Frontal cortex (tissue), 3 donors: ENCODE measurements at regions not wholly inside any gene's neighbourhood (a gene's known extent, or its start where the extent isn't known, plus 50 kb on each side); places are given as distances from the start of the nearest gene placed in this dataset.

Experiments
- DNase-seq, 2 donors: peaks; one replicate each; pipeline ENCODE4 v3.0.0; 2012; ENCODE audit warnings: low spot score in 2 of 2
- FAIRE-seq: peaks from 2 replicates; lab custom pipeline; 2012; peaks lifted over from hg19 to GRCh38; lab: Jason Lieb, UNC
- donor health status: control.
- donor health status: control.
- donor health status: control.

GRCh38 chr11:134543645-134544044, 131.6 kb upstream of the B3GAT1 start:
- FAIRE-seq (no peak), DNase-seq (no peak)

DNA sequence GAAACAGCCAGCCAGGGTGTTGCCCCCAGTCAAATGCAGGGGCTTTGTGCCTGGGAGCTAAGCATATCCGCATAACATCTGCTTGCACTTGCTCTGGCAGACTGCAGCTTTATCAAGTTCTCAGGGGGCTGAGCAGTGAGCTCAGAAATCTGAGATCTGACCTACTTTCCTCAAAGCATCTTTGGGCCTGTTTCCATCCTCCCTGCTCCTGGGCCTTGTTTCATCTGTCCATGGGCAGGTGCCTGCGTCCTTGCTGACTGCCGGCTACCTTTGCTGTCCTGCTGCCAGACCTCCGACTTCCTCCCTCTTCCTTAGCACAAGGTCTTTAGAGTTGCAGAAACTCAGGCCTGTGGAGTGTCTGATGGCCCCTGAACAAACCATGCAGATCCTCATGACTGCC, 131.2 kb upstream of the B3GAT1 start:
- no peak for FAIRE-seq
- DNase-seq, result no peak

DNA sequence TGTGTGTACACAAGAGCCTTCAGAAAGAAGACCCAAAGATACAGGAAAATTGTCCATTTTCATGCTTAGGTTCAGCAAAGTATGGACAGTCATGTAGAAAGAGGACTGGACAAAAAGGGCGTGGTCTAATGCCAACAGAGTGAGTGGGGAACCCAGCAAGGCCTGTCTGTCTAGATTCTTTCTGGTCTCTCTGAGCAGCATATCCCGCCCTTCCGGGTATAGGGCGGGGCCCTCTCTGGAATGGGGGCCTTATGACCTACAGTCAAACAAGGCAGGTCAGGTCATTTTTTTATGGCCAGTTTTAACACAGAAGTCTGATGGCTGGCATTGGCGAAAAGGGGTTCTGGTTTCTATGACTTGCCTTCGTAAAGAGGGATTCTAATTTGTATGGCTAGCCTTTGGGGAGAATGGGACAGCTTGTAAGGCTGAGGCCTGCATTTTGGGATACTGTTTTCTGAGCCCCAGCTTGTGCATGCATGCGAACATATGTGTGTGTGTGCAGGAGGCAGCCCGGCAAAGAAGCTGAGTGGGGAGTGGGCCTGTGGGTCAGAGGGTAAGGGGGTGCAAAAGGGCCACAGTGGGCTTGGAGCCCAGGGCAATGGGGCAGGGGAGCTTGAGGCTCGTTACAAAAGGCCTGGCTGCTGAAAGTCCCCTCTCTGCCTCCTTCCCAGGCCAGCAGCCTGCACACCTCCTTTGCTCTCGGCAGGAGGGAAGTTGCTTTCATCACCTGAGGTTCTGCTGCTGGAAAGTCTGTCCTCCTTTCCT, 130.5 kb upstream of the B3GAT1 start:
- FAIRE-seq (no peak), DNase-seq (no peak)

GRCh38 chr11:134541951-134542350, 129.9 kb upstream of the B3GAT1 start:
- DNase-seq, result no peak
- no peak for FAIRE-seq

GRCh38 chr11:134541355-134541754, 129.3 kb upstream of the B3GAT1 start:
- FAIRE-seq (no peak), DNase-seq (no peak)

DNA sequence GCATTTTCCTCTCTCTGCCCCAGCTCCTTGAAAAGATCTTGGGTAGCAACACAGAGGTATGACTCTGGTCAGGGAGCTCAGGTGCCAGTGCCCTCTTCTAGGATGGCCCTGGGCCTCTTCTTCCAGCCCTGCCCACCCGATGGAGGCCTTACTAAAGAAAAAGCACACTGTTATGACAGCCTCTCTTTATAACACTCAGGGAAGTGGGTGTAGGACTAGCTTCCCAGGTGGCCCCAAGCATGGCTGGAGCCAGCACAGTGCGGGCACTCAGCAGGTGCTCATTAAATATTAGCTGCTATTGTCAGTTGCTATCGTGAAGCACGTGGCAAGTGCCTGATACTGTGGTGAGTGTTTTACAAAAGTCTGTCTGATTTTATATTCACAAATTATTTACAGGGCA, 127.2 kb upstream of the B3GAT1 start:
- DNase-seq (no peak), FAIRE-seq (no peak)

DNA sequence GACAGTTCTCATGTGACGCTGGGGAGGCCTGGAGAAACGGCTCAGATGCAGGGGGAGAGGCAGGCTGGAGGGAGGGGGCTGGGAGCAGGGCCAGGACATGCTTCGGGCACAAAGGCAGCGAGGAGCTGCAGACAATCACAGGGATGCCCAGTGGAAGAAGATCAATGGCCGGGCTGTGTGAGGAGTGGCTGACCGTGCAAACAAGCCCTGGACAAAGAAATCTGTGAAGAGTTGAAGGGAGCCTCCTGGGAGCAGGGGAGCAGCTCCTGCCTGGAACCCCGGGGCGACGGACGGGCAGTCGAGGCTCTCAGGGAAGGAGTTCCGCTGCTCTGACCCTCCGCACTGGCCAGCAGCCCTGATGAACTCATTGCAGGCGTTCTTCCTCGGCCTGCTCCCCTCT, 126.7 kb upstream of the B3GAT1 start:
- no peak for DNase-seq

GRCh38 chr11:134537941-134538340, 125.9 kb upstream of the B3GAT1 start:
- FAIRE-seq (no peak), DNase-seq (no peak)

More for the DNA sequence above, 126.7 kb upstream of the B3GAT1 start:
- no peak for FAIRE-seq

GRCh38 chr11:134537296-134537695, 125.3 kb upstream of the B3GAT1 start:
- no peak for FAIRE-seq
- no peak for DNase-seq

DNA sequence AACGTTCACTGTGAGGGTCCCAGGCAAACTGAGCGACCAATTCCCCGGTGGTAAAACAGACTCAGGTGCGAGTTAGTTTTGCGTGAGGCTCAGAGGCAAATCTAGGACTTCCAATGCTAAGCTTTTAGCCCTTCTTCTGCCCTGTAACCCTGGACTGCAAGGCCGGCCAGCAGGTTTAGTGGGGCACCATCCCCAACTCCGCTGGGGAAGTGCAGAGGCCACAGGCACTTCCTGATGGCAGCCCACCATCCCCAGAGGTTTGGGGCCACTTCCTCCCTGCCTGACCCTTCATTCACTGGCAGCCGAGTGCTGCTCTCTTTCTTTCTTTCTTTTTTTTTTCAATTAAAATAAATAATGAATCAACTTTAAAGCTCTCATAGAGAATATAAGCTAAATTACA, 124.6 kb upstream of the B3GAT1 start:
- DNase-seq (no peak), FAIRE-seq (no peak)

DNA sequence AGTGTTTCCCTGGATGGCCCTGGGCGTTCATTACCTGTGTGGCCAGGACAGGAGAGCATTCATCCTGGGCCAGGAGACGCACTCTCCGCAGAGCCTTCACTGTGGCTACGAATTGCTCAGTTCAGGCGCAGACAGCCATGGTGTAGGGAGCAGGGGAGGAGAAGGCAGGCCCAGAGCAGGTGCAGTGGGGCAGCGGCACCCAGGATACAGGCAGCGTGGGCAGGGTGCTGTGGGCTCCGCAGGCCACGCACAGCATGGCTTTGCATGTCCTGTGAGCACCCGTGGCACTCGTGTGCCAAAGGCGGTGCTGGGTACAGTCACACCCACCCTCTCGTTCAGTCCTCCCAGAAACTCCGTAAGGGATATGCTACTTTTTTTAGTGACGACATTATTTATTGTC, 124.2 kb upstream of the B3GAT1 start:
- no peak for FAIRE-seq
- no peak for DNase-seq

DNA sequence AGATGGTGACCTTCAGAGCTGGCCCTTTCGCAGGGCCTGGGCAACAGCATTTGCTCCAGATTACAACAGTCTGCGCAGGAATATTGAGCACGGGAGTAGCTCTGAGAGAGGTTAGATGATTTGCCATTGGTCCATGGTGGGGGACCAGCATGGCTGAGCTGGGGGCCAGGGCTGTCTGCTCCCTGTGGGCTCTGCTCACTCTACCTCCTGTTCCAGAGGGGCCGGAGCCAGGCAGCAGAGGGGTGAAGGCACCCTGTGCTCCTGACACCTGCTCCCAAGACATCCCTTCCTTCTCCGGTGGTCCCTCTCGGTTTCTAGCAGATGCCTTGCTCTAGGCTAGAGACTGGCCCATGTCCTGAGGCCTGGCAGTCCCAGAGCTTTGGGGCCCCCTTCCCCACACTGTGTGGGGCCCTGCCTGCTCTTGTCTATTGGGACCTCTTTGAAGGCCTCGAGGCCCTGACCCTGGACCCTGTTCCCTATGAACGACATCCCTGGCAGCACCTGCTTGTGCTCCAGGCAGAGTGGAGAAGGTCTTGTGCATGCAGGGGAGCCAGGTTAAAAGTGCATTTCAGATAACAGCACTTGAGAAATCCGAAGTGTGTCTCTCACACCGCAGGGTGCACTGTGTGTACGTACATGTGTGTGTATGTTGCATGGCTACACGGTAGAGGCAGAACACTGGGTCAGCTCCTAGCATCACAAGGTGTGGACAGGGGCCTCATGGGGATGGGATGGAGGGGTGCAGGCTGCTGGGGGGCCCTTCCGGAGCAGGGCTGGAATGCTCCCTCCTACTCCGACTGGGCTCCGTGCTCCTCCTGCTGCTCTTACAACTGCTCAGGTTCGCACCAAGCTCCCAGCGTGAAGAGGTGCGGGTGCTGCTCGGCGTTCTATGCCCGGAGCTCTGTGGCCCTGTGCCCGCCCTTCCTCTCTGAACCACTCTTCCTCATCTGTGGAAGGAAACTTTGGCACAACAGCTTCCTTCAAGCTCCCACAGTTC, 123.3 kb upstream of the B3GAT1 start:
- no peak for DNase-seq
- FAIRE-seq, result no peak

DNA sequence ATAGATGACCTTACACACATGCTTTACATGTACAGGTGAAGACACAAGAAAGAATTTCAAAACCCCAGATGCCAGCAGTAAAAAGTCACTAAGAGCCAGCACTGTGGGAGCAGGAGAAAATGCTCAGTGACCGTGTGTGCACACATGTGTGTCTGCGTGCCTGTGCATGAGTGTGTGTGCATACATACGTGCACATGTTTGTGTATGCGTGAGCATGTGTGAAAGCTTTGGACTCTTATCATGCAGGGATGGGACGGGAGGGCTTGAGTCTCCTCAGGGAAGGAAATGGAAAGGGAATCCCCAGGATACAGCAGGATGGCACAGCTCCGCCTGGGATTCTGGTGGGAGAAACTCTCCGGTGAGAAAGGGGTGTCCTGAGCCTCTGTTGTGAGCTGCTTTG, 121.5 kb upstream of the B3GAT1 start:
- FAIRE-seq (no peak), DNase-seq (no peak)

DNA sequence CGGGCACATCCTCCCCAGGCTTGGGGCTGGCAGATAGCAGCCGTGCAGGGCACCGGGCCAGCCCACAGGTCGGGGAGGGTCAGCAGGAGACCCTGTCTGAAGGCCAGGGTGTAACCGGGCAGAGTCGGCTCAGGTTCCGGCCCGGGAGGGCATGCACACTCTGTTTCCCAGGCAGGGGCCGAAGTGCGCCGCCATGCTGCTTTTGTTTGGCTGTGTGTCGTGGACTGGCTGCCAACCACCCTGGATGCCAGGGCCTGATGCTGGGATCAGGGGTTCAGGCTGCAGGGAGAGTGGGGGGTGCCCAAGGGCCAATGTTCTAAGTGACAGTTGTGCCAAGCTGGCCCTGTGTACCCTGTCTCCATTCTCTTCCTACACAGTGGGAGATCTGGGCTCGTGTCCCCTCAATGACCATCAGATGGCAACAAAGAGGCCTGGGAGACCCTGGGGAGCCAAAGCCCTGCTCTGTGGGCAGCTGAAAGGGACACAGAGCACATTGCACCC, 120.9 kb upstream of the B3GAT1 start:
- DNase-seq (no peak), FAIRE-seq (no peak)

DNA sequence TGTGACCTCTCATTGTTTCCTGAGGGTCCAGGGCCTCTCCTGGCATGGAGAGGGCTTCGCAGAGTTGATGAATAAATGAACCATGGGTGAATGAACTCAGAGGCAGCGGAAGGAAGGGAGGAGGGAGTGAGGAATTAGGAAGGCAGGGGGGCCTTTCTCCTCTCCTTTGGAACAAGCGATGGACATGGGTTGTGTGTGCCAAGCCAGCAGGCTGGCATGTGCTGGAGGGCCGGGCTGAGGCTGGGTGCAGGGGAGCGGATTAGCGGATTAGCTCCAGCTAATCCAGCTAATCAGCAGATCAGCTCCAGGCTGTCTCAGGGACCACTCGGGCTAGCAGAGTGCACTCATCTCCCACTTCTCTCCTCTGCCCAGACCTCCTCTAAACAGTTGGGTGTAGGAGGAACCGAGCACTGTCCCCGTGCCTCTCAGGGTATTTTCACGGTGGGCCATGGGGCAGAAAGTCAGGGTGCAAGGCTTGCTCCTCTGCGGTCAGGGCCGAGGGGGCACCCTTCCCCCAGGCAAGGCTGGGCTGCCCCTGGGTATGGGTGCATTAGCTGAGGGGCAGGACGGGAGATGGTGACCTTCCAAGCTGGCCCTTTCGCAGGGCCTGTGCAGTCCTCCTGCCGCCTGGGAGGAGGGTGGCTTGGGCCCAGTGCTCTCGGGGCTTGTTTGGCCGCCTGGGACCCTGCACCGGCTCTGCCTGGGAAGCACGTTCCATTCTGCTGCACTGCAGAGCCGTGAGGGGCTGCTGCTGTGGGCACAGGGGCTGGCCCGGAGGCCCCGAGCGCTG, 120.3 kb upstream of the B3GAT1 start:
- DNase-seq (no peak), FAIRE-seq (no peak)

DNA sequence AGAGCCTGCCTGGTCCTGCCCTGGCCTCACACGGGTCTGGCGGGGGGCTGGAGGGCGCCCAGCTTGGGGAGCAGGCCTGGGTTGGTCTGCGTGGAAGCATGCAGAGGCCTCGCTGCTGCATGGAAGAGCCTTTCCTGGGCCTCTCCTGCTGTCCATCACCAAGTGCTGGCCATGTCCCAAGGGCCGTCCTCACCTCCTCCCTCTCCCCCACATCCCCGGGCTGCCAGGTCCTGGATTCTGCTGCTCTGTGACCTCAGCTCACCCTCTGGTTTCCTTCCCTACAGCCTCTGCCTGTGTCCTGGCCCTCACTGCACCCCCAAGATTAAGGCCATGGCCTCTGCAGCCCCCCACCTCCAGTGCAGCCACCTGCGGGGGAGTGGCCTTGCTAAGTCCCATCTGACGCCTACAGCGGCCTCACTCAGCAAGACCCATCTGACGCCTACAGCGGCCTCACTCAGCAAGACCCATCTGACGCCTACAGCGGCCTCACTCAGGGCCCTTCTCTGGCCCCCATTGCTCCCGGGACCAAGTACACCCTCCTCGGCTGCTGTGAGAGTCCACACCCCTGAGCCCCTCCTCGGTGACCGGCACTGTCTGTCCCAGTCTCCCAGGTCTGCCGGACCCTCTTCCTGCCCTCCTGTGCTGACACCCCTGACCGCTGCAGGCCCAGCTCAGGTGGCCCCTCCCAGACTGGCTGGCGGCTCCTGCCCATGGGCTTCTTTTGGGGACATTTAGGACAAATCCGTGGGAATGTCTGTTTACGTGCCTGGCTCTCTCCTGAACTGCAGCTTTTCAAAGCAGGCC, 119.5 kb upstream of the B3GAT1 start:
- FAIRE-seq, result no peak
- DNase-seq, result no peak

DNA sequence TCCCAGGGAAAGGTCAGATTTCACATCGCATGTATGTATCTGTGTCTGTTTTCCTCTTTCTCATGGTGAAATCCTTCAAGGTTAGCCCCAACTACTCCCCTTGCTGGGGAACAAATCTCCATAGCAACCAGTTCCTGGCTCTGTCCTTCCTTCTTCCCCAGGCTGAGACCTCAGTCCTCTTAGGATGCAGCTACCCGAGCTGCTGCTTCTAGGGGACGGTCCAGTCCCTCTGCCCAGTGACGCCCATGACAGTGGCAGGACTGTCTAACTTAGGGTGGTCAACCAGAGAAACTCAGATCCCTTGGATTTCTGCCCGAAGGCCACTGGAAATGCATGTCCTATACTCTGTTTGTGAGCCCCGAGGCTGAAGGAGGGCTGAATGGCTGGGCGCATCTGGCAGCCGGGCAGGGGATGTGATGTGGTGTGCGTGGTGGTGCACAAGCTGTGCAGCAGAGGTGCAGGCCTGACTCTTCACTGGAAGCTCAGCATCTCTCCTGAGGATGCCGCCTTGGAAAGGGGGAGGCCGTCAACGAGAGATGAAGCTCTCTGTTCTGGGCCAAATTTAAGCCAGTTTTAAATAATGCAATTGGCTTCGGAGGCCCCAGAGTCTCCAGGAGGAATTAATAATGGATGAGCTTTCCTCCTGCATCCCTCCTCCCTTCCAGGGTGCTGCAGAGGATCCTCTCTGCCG, 118.7 kb upstream of the B3GAT1 start:
- DNase-seq, result no peak
- FAIRE-seq, result no peak

- FAIRE-seq (no peak), DNase-seq (no peak)
These were observed 117.4 kb upstream of the B3GAT1 start for GRCh38 chr11:134529212-134530096.
